OCI-LY7 (cell line): ENCODE measurements at regions not wholly inside any gene's neighbourhood (a gene's known extent, or its start where the extent isn't known, plus 50 kb on each side); places are given as distances from the start of the nearest gene placed in this dataset.

ENCODE experiments used
- CTCF ChIP-seq: fragments of 200-600 bp; sonication (generic); conservative IDR thresholded peaks from 2 replicates; pipeline ENCODE4 v1.5.1; 2014; ENCODE audit warnings: mild to moderate bottlenecking, antibody characterized with exemption, low read length, moderate library complexity, mixed read lengths
- EZH2phosphoT487 ChIP-seq: fragments of 200-600 bp; sonication (generic); IDR thresholded peaks from 2 replicates; pipeline ENCODE4 v1.6.1; 2018; ENCODE audit warnings: low read depth, borderline replicate concordance, mild to moderate bottlenecking, mixed run types, antibody characterized with exemption, low read length, moderate library complexity, mixed read lengths

- TF ChIP-seq CTCF (no peak), EZH2phosphoT487 (no peak)
Observed at GRCh38 chr18:8522756-8523155, 86.5 kb upstream of the RAB12 start.
